Calu3 (cell line): ENCODE measurements at regions not wholly inside any gene's neighbourhood (a gene's known extent, or its start where the extent isn't known, plus 50 kb on each side); places are given as distances from the start of the nearest gene placed in this dataset.

ENCODE experiments used
- BruUV-seq: library from RNA; stranded (reverse); fragments of 400-500 nt; replicated peaks from 2 replicates; lab custom pipeline; 2021; lab: Mats Ljungman, UMichigan
- CTCF ChIA-PET: fragments of 300-600 bp; sonication (Branson Sonifier 250); formaldehyde crosslinking; loops from one replicate; lab custom pipeline; 2022; ENCODE audit warnings: antibody characterized with exemption; lab: Charles Lee
- DNase-seq: peaks from one replicate; pipeline ENCODE4 v3.0.0; 2022
- H3K27ac Mint-ChIP-seq: one replicate; pipeline ENCODE4 v1.8.0; 2022; ENCODE audit warnings: mixed read lengths; ENCODE audit not compliant: unreplicated experiment
- H3K27me3 Mint-ChIP-seq: one replicate; pipeline ENCODE4 v1.8.0; 2022; ENCODE audit warnings: mixed read lengths; ENCODE audit not compliant: unreplicated experiment
- H3K36me3 Mint-ChIP-seq: one replicate; pipeline ENCODE4 v1.8.0; 2022; ENCODE audit warnings: mild to moderate bottlenecking, moderate library complexity, mixed read lengths; ENCODE audit not compliant: insufficient read depth, unreplicated experiment
- H3K4me1 Mint-ChIP-seq: one replicate; pipeline ENCODE4 v1.8.0; 2022; ENCODE audit warnings: mild to moderate bottlenecking, low read depth, mixed read lengths; ENCODE audit not compliant: unreplicated experiment
- H3K4me3 Mint-ChIP-seq: one replicate; pipeline ENCODE4 v1.8.0; 2022; ENCODE audit warnings: mild to moderate bottlenecking, low read depth, moderate library complexity, mixed read lengths; ENCODE audit not compliant: unreplicated experiment
- H3K9me3 Mint-ChIP-seq: one replicate; pipeline ENCODE4 v1.8.0; 2022; ENCODE audit warnings: low read depth, mixed read lengths; ENCODE audit not compliant: unreplicated experiment
- intact Hi-C: fragments of 100-400 bp; cut with micrococcal nuclease; formaldehyde crosslinking; loops from one replicate; pipeline ENCODE4 v1.10.0; 2022; ENCODE audit not compliant: unreplicated experiment
- TF ChIP-seq, protein P1 (sequence below): fragments of 200-600 bp; IDR thresholded peaks from one replicate; pipeline ENCODE4 v1.8.0; 2022; ENCODE audit warnings: antibody characterized with exemption; ENCODE audit not compliant: unreplicated experiment

GRCh38 chr18:56248610-56249235, 389.7 kb downstream of the TXNL1 start:
- BruUV-seq = no TSS peak
- DNase-seq = no peak
- Mint-ChIP-seq H3K27me3 (peaks cover 15% of the 10 kb centered on the region), H3K4me1 (no peaks in the 10 kb centered on the region), H3K36me3 (no peaks in the 10 kb centered on the region), H3K27ac (no peak overlapping the region), H3K9me3 (no peaks in the 10 kb centered on the region), H3K4me3 (no peak overlapping the region)
- intact Hi-C loops = no loop called here
- TF ChIP-seq, protein P1, sequence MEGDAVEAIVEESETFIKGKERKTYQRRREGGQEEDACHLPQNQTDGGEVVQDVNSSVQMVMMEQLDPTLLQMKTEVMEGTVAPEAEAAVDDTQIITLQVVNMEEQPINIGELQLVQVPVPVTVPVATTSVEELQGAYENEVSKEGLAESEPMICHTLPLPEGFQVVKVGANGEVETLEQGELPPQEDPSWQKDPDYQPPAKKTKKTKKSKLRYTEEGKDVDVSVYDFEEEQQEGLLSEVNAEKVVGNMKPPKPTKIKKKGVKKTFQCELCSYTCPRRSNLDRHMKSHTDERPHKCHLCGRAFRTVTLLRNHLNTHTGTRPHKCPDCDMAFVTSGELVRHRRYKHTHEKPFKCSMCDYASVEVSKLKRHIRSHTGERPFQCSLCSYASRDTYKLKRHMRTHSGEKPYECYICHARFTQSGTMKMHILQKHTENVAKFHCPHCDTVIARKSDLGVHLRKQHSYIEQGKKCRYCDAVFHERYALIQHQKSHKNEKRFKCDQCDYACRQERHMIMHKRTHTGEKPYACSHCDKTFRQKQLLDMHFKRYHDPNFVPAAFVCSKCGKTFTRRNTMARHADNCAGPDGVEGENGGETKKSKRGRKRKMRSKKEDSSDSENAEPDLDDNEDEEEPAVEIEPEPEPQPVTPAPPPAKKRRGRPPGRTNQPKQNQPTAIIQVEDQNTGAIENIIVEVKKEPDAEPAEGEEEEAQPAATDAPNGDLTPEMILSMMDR = no peak
- CTCF ChIA-PET = no interaction called here

- Mint-ChIP-seq H3K27me3 (peaks cover 15% of the 10 kb centered on the region), H3K36me3 (no peaks in the 10 kb centered on the region), H3K4me3 (no peak overlapping the region), H3K9me3 (no peaks in the 10 kb centered on the region), H3K4me1 (no peaks in the 10 kb centered on the region), H3K27ac (no peak overlapping the region)
- intact Hi-C loops = no loop called here
- CTCF ChIA-PET = no interaction called here
- TF ChIP-seq, protein P1 = no peak
- BruUV-seq = no TSS peak
- DNase-seq = no peak
Measured at GRCh38 chr18:56246916-56247315, 391.5 kb downstream of the TXNL1 start.

DNA sequence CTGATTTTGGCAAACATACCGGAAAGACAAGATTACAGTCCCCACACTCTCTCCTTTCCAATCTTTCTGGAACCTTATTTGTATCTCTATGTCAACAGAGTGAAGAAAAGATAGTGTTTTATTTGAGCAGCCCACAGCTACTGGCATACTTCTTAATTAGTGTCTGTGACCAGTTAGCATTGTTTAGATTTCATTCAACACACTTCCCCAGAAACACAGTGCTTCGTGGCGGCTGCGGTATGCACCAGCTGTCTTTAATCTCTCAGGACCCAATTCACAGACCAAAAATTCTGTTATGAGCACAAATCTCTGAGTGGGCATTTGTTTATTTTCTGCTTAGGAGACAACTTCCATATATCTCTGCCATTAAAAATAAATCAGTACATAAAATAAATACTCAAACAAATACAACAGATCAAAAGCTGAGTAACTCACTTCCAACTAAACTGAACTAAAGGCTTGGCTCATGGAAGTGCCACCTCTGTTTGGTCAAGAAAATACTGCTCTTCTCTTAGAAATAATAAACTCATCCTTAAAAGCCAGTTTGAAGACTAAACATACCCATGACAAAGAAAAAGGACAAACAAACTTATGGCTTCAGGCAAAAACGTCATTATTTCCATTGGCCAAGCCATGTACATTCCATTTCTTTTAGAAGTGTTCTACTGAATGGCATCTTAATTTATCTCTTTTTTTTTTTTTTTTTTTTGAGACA, 392.4 kb downstream of the TXNL1 start:
- H3K27me3 Mint-ChIP-seq = peaks cover 9% of the 10 kb centered on the region
- no peak overlapping the region for H3K27ac Mint-ChIP-seq

GRCh38 chr18:56240405-56240804, 398.0 kb downstream of the TXNL1 start:
- TF ChIP-seq, protein P1 = no peak
- peaks cover 3% of the 10 kb centered on the region for H3K27me3 Mint-ChIP-seq
- H3K27ac Mint-ChIP-seq = no peak overlapping the region
- no peaks in the 10 kb centered on the region for H3K9me3 Mint-ChIP-seq
- peaks cover 3% of the 10 kb centered on the region for H3K36me3 Mint-ChIP-seq
- H3K4me3 Mint-ChIP-seq = no peak overlapping the region
- BruUV-seq = no TSS peak
- DNase-seq = no peak
- no peaks in the 10 kb centered on the region for H3K4me1 Mint-ChIP-seq
- CTCF ChIA-PET = interaction anchor here (0.5 to 0.8 kb wide), 2 partner anchors 15 to 197 kb away, joined by 3 read pairs; no protein-coding TSS in a partner anchor
- intact Hi-C loops = no loop called here

More for the DNA sequence above, 392.4 kb downstream of the TXNL1 start:
- no TSS peak for BruUV-seq
- intact Hi-C loops = no loop called here
- H3K4me1 Mint-ChIP-seq = no peaks in the 10 kb centered on the region
- H3K9me3 Mint-ChIP-seq = no peaks in the 10 kb centered on the region
- H3K4me3 Mint-ChIP-seq = no peak overlapping the region
- no peaks in the 10 kb centered on the region for H3K36me3 Mint-ChIP-seq
- CTCF ChIA-PET = interaction anchor here (0.8 kb wide), 1 partner anchor 184 kb away, joined by 6 read pairs; no protein-coding TSS in a partner anchor
- TF ChIP-seq, protein P1 = no peak
- DNase-seq = no peak
